Adipose tissue (tissue), 3 donors: ENCODE measurements at regions not wholly inside any gene's neighbourhood (a gene's known extent, or its start where the extent isn't known, plus 50 kb on each side); places are given as distances from the start of the nearest gene placed in this dataset.
A peak's percentile ranks its signal among the peaks of the same experiment; 100 is the strongest.

Experiments used
- H3K27ac ChIP-seq: one replicate; pipeline ENCODE4 v1.5.1; 2013; ENCODE audit warnings: low read depth, low read length
- WGBS, 3 donors: extraction: QIAGEN DNeasy Blood & Tissue Kit; methylation state at CpG; one replicate each; pipeline ENCODE4 v1.1.7; 2013; 5-methylcytosine and 5-hydroxymethylcytosine counted together
- donor health status: healthy with polysubstance abuse.
- donor health status: Bipolar disorder and iron deficiency.
- donor health status: healthy.

GRCh38 chr15:62938825-62939224 is 103.7 kb upstream of the TPM1 start:
- WGBS, 3 donors, result 55 to 87% (median 86%) methylated on average over 3 of the region's 3 CpGs
- H3K27ac ChIP-seq, result no peak overlapping the region

GRCh38 chr15:62940093-62940754 is 102.3 kb upstream of the TPM1 start:
- 73 to 79% (median 79%) methylated on average over 4 of the region's 4 CpGs for WGBS, 3 donors

GRCh38 chr15:62940755-62941361 is 101.7 kb upstream of the TPM1 start:
- 54 to 71% (median 57%) methylated on average over 11 of the region's 11 CpGs for WGBS, 3 donors
- H3K27ac ChIP-seq, result peak overlapping the region; percentile 41

More at GRCh38 chr15:62940093-62940754, 102.3 kb upstream of the TPM1 start:
- H3K27ac ChIP-seq, result no peak overlapping the region

GRCh38 chr15:62941699-62942098 is 100.8 kb upstream of the TPM1 start:
- no peak overlapping the region for H3K27ac ChIP-seq

GRCh38 chr15:62942428-62942827 is 100.1 kb upstream of the TPM1 start:
- no peak overlapping the region for H3K27ac ChIP-seq
- 92 to 98% (median 94%) methylated on average over 9 of the region's 9 CpGs for WGBS, 3 donors

GRCh38 chr15:62945063-62945462 is 97.5 kb upstream of the TPM1 start:
- 81 to 96% (median 94%) methylated on average over 2 of the region's 2 CpGs for WGBS, 3 donors
- no peak overlapping the region for H3K27ac ChIP-seq

GRCh38 chr15:62945760-62946159 is 96.8 kb upstream of the TPM1 start:
- 83 to 84% (median 83%) methylated on average over 4 of the region's 4 CpGs for WGBS, 3 donors
- H3K27ac ChIP-seq, result no peak overlapping the region

GRCh38 chr15:62946940-62947339 is 95.6 kb upstream of the TPM1 start:
- 93 to 100% (median 96%) methylated on average over 2 of the region's 2 CpGs for WGBS, 3 donors
- no peak overlapping the region for H3K27ac ChIP-seq

- no peak overlapping the region for H3K27ac ChIP-seq
- 43 to 74% (median 58%) methylated on average over 5 of the region's 5 CpGs for WGBS, 3 donors
Observed at GRCh38 chr15:62950462-62950931, 92.0 kb upstream of the TPM1 start.

- H3K27ac ChIP-seq, result no peak overlapping the region
- 66 to 90% (median 78%) methylated on average over 5 of the region's 5 CpGs for WGBS, 3 donors
Observed at GRCh38 chr15:62951481-62951880, 91.1 kb upstream of the TPM1 start.

GRCh38 chr15:62953021-62953420 is 89.5 kb upstream of the TPM1 start:
- no peak overlapping the region for H3K27ac ChIP-seq
- 38 to 49% (median 47%) methylated on average over 27 to 29 of the region's 29 CpGs for WGBS, 3 donors

- WGBS, 3 donors, result 86 to 97% (median 93%) methylated on average over 24 of the region's 24 CpGs
- H3K27ac ChIP-seq, result no peak overlapping the region
Observed at GRCh38 chr15:62953496-62954045, 89.0 kb upstream of the TPM1 start.

- no peak overlapping the region for H3K27ac ChIP-seq
- 69 to 86% (median 78%) methylated on average over 6 of the region's 6 CpGs for WGBS, 3 donors
Observed at GRCh38 chr15:62957130-62957529, 85.4 kb upstream of the TPM1 start.

- 63 to 81% (median 80%) methylated on average over 7 of the region's 7 CpGs for WGBS, 3 donors
- no peak overlapping the region for H3K27ac ChIP-seq
Observed at GRCh38 chr15:62958528-62959363, 83.8 kb upstream of the TPM1 start.

- 85 to 93% (median 85%) methylated on average over 9 of the region's 9 CpGs for WGBS, 3 donors
Observed at GRCh38 chr15:62961134-62961533, 81.4 kb upstream of the TPM1 start.

GRCh38 chr15:62962101-62962995 is 80.2 kb upstream of the TPM1 start:
- H3K27ac ChIP-seq, result no peak overlapping the region
- 81 to 88% (median 85%) methylated on average over 19 of the region's 19 CpGs for WGBS, 3 donors

More at GRCh38 chr15:62961134-62961533, 81.4 kb upstream of the TPM1 start:
- no peak overlapping the region for H3K27ac ChIP-seq

GRCh38 chr15:62964251-62964650 is 78.3 kb upstream of the TPM1 start:
- H3K27ac ChIP-seq, result no peak overlapping the region
- 78 to 92% (median 81%) methylated on average over 5 of the region's 5 CpGs for WGBS, 3 donors
